Aorta (tissue), 5 donors: ENCODE measurements at regions not wholly inside any gene's neighbourhood (a gene's known extent, or its start where the extent isn't known, plus 50 kb on each side); places are given as distances from the start of the nearest gene placed in this dataset.
A peak's percentile ranks its signal among the peaks of the same experiment; 100 is the strongest.

Experiments
- ATAC-seq: fragments of 200-7000 bp; cut with Tn5 transposase; one replicate; pipeline ENCODE4 v1.9.1; 2022; ENCODE audit warnings: moderate library complexity; ENCODE audit not compliant: low FRiP score
- DNase-seq, 2 donors: peaks; one replicate each; pipeline ENCODE4 v3.0.0-alpha.2; 2020
- H3K27ac ChIP-seq, 2 donors: one replicate each; pipeline ENCODE4 v1.5.1; 2013; ENCODE audit warnings: low read length in 2 of 2, mild to moderate bottlenecking in 2 of 2, moderate library complexity in 2 of 2, control low read depth in 1 of 2, inconsistent platforms in 1 of 2, low read depth in 1 of 2
- H3K27me3 ChIP-seq, 2 donors: one replicate each; pipeline ENCODE4 v1.6.1; 2013; ENCODE audit warnings: control low read depth in 1 of 2, low read length in 1 of 2, mild to moderate bottlenecking in 1 of 2, moderate library complexity in 1 of 2; ENCODE audit not compliant: insufficient read depth in 2 of 2, control insufficient read depth in 1 of 2
- H3K36me3 ChIP-seq, 2 donors: one replicate each; pipeline ENCODE4 v1.6.1; 2013; ENCODE audit warnings: control low read depth in 1 of 2, low read length in 1 of 2, mild to moderate bottlenecking in 1 of 2; ENCODE audit not compliant: insufficient read depth in 2 of 2, control insufficient read depth in 1 of 2
- H3K4me1 ChIP-seq, 2 donors: one replicate each; pipeline ENCODE4 v1.6.1; 2013; ENCODE audit warnings: low read length in 2 of 2, control low read depth in 1 of 2, mild to moderate bottlenecking in 1 of 2, moderate library complexity in 1 of 2; ENCODE audit not compliant: insufficient read depth in 2 of 2, control insufficient read depth in 1 of 2
- H3K4me3 ChIP-seq, 2 donors: one replicate each; pipeline ENCODE4 v1.5.1; 2013; ENCODE audit warnings: low read length in 2 of 2, control low read depth in 1 of 2, mild to moderate bottlenecking in 1 of 2
- H3K9me3 ChIP-seq: one replicate; pipeline ENCODE4 v1.6.1; 2013; ENCODE audit warnings: mild to moderate bottlenecking, low read length; ENCODE audit not compliant: control insufficient read depth
- WGBS, 2 donors: extraction: QIAGEN DNeasy Blood & Tissue Kit; methylation state at CpG; one replicate each; pipeline ENCODE4 v1.1.7; 2013; 5-methylcytosine and 5-hydroxymethylcytosine counted together
- intact Hi-C, 2 donors: fragments of 100-400 bp; cut with DNase I; formaldehyde crosslinking; loops; one replicate each; pipeline versions ENCODE4 v1.14.2 to v1.15.0; 2022
- donor health status: healthy with polysubstance abuse.
- donor health status: Bipolar disorder and iron deficiency.
- donor health status: DM: no; HTN: no; CAD: no.
- donor health status: DM: no; HTN: no; CAD: no.
- donor health status: DM: yes; HTN: yes; CAD: no.

DNA sequence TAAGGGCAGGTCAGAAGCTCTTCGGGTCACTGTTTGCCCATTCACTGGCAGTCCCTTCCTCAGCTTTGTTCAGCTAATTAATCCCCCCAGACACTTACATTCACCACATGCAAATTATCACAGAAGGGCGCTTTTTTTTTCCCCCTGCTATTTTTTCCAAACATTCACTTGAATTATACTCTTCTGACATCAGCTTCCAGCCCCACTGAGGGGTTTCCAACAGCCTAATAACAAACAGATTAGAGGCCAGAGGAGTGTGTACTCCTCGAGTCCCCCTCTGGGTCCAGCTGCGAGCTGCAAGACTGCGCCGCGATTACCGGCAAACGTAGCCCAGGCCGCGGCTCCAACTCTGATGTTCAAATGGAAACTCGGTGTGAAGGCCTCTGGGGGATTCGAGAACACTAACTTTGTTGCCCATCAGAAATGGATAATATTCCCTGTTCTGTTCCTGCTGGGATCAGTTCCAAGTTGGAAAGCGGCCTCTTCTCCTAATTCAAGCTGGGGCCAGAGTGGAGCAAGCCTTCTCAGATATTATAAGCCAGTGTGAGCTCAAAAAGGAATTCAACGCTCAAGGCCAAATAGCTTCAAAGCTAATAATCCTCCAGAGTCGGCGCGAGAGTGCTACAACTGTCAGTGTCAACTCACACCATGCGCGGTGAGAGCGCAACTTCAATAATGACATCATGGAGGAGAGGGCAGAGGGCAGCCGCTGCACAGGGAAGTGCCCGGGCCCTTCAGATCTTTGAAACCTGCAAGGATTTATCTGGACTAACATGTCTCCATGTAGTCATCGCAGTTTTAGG, 560.8 kb downstream of the BNC2 start:
- H3K4me3 ChIP-seq = no peak overlapping the region
- H3K27ac ChIP-seq = no peak overlapping the region
- H3K27me3 ChIP-seq = no peaks in the 10 kb centered on the region
- H3K4me1 ChIP-seq = no peaks in the 10 kb centered on the region
- intact Hi-C loops = no loop called here
- no peaks in the 10 kb centered on the region for H3K36me3 ChIP-seq
- ATAC-seq = peak; percentile 81
- 47 to 53% methylated on average over 24 of the region's 24 CpGs for WGBS, 2 donors
- H3K9me3 ChIP-seq = no peaks in the 10 kb centered on the region
- no peak for DNase-seq

DNA sequence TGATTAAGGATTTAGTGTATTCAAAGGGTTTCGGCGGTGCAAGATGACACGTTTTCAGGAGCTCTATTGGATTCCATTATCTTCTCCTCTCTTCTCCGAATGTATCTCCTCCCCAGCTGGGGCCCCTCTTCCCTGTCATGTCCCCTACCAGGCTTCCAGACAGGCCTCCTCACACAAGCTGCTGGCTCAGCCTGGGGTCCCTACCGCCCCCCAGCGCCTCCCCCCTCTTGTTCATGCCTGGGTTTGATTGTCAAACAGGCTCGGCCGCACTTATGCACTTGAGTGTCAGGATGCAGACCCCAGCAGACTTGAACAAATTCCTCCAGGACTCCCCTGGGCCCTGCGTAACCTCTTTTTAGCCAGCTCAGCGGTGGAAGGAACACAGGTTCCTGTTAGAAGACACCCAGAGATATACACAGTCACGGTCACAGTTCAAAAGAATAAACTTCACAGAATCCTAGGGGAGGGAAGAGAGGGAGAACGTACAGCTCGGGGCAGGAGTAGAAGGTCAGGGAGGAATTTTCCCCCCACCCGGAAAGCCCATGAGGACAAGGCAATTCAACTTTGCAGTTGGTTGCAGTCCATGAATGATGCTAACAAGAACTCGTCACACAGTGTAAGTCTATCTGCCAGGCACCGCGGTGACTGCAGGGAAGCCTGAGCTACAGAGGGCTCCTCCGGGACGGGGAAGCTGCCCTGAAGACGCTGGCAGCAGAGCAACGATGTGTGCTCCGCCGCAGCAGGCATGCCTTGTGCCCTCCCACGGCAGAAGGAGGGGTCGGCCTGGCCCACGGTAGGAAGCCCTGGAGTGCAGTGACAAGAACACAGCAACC, 560.0 kb downstream of the BNC2 start:
- DNase-seq (no peak), ATAC-seq (peak; percentile 49)
- H3K4me1 ChIP-seq = no peaks in the 10 kb centered on the region
- intact Hi-C loops = no loop called here
- no peaks in the 10 kb centered on the region for H3K9me3 ChIP-seq
- WGBS, 2 donors = 60 to 64% methylated on average over 26 of the region's 26 CpGs
- H3K4me3 ChIP-seq = no peak overlapping the region
- H3K27me3 ChIP-seq = no peaks in the 10 kb centered on the region
- H3K36me3 ChIP-seq = no peaks in the 10 kb centered on the region
- no peak overlapping the region for H3K27ac ChIP-seq

GRCh38 chr9:16312116-16312515, 558.4 kb downstream of the BNC2 start:
- H3K27me3 ChIP-seq = no peaks in the 10 kb centered on the region
- no peak for ATAC-seq
- intact Hi-C loops = no loop called here
- H3K27ac ChIP-seq = no peak overlapping the region
- no peak for DNase-seq
- H3K36me3 ChIP-seq = no peaks in the 10 kb centered on the region
- H3K4me1 ChIP-seq = no peaks in the 10 kb centered on the region
- no peak overlapping the region for H3K4me3 ChIP-seq
- WGBS, 2 donors = 36 to 40% methylated on average over 6 of the region's 6 CpGs
- no peaks in the 10 kb centered on the region for H3K9me3 ChIP-seq

DNA sequence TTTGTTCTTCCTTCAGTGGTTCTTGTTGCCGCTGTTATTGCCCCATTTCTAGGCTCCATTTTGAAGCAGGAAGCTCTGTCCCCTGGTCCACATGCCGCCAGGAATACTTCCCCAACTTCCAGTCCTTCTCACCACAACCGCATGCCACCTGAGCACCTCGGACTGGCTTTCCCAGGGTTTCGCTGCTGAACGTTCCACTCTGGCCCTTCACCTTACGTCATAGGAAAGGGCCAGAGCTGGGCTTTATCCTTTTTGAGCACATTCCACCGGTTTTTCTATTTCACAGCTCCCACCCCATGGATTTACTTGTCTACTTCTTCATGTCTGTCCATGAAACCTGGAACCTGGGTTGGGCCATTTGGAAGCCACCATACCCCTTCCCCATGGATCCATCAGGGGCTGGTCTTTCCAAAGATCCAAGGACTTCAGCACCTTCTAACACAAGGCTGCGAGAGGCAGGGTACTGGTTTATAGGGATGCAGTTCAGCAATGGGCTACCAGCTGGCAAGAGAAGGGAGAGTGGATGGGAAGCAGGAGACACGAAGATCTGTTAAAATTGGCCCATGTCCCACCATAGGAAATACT, 557.4 kb downstream of the BNC2 start:
- 89 to 95% methylated on average over 10 of the region's 10 CpGs for WGBS, 2 donors

GRCh38 chr9:16314476-16314875, 556.0 kb downstream of the BNC2 start:
- peaks cover 4 to 6% of the 10 kb centered on the region in 2 donors for H3K4me1 ChIP-seq
- intact Hi-C loops = no loop called here
- no peak overlapping the region for H3K4me3 ChIP-seq
- no peaks in the 10 kb centered on the region for H3K36me3 ChIP-seq
- ATAC-seq (no peak), DNase-seq (no peak)
- H3K9me3 ChIP-seq = no peaks in the 10 kb centered on the region
- no peak overlapping the region for H3K27ac ChIP-seq
- no peaks in the 10 kb centered on the region for H3K27me3 ChIP-seq
- WGBS, 2 donors = 87 to 88% methylated on average over 5 of the region's 5 CpGs

More for the DNA sequence above, 557.4 kb downstream of the BNC2 start:
- ATAC-seq = no peak
- Histone ChIP-seq H3K4me1 (peaks cover 4 to 6% of the 10 kb centered on the region in 2 donors), H3K9me3 (no peaks in the 10 kb centered on the region), H3K36me3 (no peaks in the 10 kb centered on the region), H3K27me3 (no peaks in the 10 kb centered on the region), H3K27ac (no peak overlapping the region), H3K4me3 (no peak overlapping the region)
- no peak for DNase-seq
- intact Hi-C loops = no loop called here

DNA sequence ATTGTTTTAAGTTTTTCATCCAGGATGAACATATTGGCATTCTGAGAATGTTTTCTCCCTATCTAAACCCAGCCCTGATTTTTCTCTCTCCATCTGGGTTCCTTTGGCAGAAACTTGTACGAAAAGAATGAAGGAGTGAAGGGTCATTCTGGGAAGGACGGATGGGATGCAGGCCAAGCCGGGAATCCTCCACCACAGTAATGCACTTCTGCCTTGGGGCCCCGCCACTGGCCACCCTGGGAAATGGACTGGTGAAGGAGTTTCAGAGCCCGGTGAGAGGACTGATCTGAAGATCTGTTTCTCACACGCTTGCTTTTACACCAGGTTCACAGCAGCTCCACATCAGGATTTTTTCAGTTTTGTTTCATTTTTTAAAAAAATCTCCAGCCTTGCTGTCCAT, 554.8 kb downstream of the BNC2 start:
- H3K4me1 ChIP-seq = peaks cover 4 to 6% of the 10 kb centered on the region in 2 donors
- DNase-seq = no peak
- no peaks in the 10 kb centered on the region for H3K27me3 ChIP-seq
- no peak for ATAC-seq
- no peak overlapping the region for H3K4me3 ChIP-seq
- H3K36me3 ChIP-seq = no peaks in the 10 kb centered on the region
- H3K9me3 ChIP-seq = no peaks in the 10 kb centered on the region
- intact Hi-C loops = no loop called here
- 56 to 60% methylated on average over 6 of the region's 6 CpGs for WGBS, 2 donors
- no peak overlapping the region for H3K27ac ChIP-seq

DNA sequence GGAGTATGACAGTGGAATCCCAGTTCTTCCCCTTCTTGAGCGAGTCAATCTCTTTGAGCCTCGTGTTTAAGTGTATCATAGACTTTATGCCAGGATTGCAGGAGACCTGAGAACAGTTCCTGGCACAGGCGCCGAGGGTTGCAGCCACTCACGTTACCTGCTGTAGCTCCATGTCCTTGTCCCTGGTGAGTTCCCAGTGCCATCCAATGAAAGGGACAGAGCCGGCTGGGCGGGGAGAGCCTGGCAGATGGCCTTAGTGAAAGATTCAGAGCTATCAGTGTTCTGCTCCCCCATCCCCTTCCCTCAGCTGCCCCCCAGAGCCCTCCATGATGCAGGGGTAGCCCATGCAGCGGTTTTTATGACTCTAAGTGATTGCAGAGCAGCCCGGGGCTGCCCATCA, 554.0 kb downstream of the BNC2 start:
- DNase-seq = no peak
- H3K4me3 ChIP-seq = no peak overlapping the region
- H3K9me3 ChIP-seq = no peaks in the 10 kb centered on the region
- 62 to 72% methylated on average over 9 of the region's 9 CpGs for WGBS, 2 donors
- H3K4me1 ChIP-seq = peaks cover 4 to 6% of the 10 kb centered on the region in 2 donors
- H3K36me3 ChIP-seq = no peaks in the 10 kb centered on the region
- ATAC-seq = no peak
- intact Hi-C loops = no loop called here
- no peaks in the 10 kb centered on the region for H3K27me3 ChIP-seq
- no peak overlapping the region for H3K27ac ChIP-seq

DNA sequence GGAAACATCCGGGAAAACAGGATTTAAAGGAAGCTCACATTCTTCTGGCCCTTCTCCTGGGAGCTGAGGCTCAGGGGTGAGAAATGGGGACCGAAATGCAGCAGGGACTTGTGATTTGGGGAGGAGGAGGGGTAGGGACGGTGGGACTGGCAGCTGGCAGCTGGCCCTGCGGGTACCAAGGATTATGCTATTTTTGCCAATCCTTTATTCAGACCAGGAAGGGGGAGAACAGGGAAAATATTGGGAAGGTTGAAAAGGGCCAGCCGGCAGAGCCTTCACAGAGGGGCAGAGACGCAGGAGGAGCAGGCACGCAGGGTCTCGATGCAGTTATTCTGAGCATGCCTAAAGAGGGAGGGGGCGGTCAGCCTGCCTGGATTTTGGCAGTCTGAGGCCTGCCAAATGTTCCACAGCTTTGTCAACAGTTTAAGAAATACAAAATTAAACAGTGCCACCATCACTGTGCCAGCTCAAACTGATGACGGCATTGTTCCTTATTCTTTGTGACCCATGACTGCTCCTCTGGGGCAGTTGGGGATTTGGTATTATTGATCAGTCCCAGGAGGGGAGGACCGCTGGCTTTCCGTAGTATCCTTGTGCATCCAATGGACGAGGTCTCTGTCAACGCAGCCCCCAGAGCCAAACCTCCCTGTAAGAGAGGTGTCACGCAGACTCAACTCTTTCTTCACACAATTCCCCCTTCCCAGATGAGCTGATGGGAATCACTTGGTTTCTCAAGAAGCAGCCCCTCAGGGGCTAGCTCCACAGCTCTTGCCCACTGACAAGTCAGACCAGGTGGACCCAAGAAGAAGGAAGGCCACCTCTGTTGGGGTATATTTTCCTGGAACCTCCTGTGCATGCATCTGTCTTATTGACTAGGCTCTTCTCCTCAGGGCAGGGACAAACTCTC, 553.3 kb downstream of the BNC2 start:
- 11 to 20% methylated on average over 15 of the region's 15 CpGs for WGBS, 2 donors
- ATAC-seq = no peak
- no peaks in the 10 kb centered on the region for H3K27me3 ChIP-seq
- H3K4me3 ChIP-seq = no peak overlapping the region
- no peak overlapping the region for H3K27ac ChIP-seq
- H3K9me3 ChIP-seq = no peaks in the 10 kb centered on the region
- peaks cover 4 to 6% of the 10 kb centered on the region in 2 donors for H3K4me1 ChIP-seq
- no peak for DNase-seq
- no peaks in the 10 kb centered on the region for H3K36me3 ChIP-seq
- intact Hi-C loops = no loop called here
